PC-3 (cell line): ENCODE measurements at regions not wholly inside any gene's neighbourhood (a gene's known extent, or its start where the extent isn't known, plus 50 kb on each side); places are given as distances from the start of the nearest gene placed in this dataset.

Source experiments
- ATAC-seq: fragments of 200-7000 bp; cut with Tn5 transposase; 2 replicates; pipeline ENCODE4 v1.9.1; 2020; ENCODE audit warnings: mild to moderate bottlenecking, moderate library complexity
- BruUV-seq: library from RNA; stranded (reverse); fragments of 400-500 nt; replicated peaks from 2 replicates; lab custom pipeline; 2021; lab: Mats Ljungman, UMichigan
- CTCF ChIA-PET: fragments of 300-600 bp; sonication (Branson Sonifier 250); formaldehyde crosslinking; loops from one replicate; lab custom pipeline; 2022; ENCODE audit warnings: antibody characterized with exemption; lab: Charles Lee
- POLR2A ChIA-PET: fragments of 300-600 bp; sonication (Branson Sonifier 250); formaldehyde crosslinking; loops from one replicate; lab custom pipeline; 2022; ENCODE audit warnings: antibody characterized with exemption; ENCODE audit not compliant: unreplicated experiment; lab: Charles Lee
- DNase-seq: peaks from one replicate; pipeline ENCODE4 v3.0.0-alpha.2; 2015
- H2AFZ ChIP-seq: fragments of 300-600 bp; sonication (generic); 2 replicates; pipeline ENCODE4 v1.6.0; 2016; ENCODE audit warnings: antibody characterized with exemption, low read length
- H3F3A ChIP-seq: fragments of 300-600 bp; sonication (generic); one replicate; pipeline ENCODE4 v1.6.0; 2017; ENCODE audit warnings: antibody characterized with exemption, low read length, control low read depth, mild to moderate bottlenecking; ENCODE audit not compliant: unreplicated experiment
- H3K27ac ChIP-seq: fragments of 300-600 bp; sonication (generic); 2 replicates; pipeline ENCODE4 v1.5.1; 2016; ENCODE audit warnings: mild to moderate bottlenecking, low read length
- H3K27me3 ChIP-seq: fragments of 300-600 bp; sonication (generic); 2 replicates; pipeline ENCODE4 v1.6.1; 2016; ENCODE audit warnings: low read length, mixed read lengths
- H3K36me3 ChIP-seq: fragments of 300-600 bp; sonication (generic); 2 replicates; pipeline ENCODE4 v1.6.1; 2016; ENCODE audit warnings: low read depth, mixed run types, low read length, mixed read lengths
- H3K4me1 ChIP-seq: fragments of 300-600 bp; sonication (generic); 2 replicates; pipeline ENCODE4 v1.5.1; 2016; ENCODE audit warnings: low read length; ENCODE audit not compliant: insufficient read depth
- H3K4me2 ChIP-seq: fragments of 300-600 bp; sonication (generic); 2 replicates; pipeline ENCODE4 v1.6.0; 2016; ENCODE audit warnings: low read length
- H3K4me3 ChIP-seq: fragments of 300-600 bp; sonication (generic); 2 replicates; pipeline ENCODE4 v1.5.1; 2016; ENCODE audit warnings: mild to moderate bottlenecking, low read length, mixed read lengths
- H3K79me2 ChIP-seq: fragments of 300-600 bp; sonication (generic); 2 replicates; pipeline ENCODE4 v1.6.1; 2017; ENCODE audit warnings: low read length, mixed read lengths
- H3K9ac ChIP-seq: fragments of 300-600 bp; sonication (generic); 2 replicates; pipeline ENCODE4 v1.6.0; 2016; ENCODE audit warnings: mild to moderate bottlenecking, low read length
- H3K9me2 ChIP-seq: fragments of 300-600 bp; sonication (generic); replicated peaks from 2 replicates; pipeline ENCODE4 v1.6.1; 2016; ENCODE audit warnings: mixed run types, low read length, mixed read lengths
- H3K9me3 ChIP-seq: fragments of 300-600 bp; sonication (generic); 2 replicates; pipeline ENCODE4 v1.6.1; 2016; ENCODE audit warnings: low read length, mixed read lengths
- H4K20me1 ChIP-seq: fragments of 300-600 bp; sonication (generic); 2 replicates; pipeline ENCODE4 v1.6.1; 2016; ENCODE audit warnings: low read length, mixed read lengths
- CTCF ChIP-seq: fragments of 300-600 bp; sonication (generic); conservative IDR thresholded peaks from 2 replicates; pipeline ENCODE4 v1.5.1; 2017; ENCODE audit warnings: antibody characterized with exemption, low read depth, mild to moderate bottlenecking, low read length
- EZH2 ChIP-seq: fragments of 300-600 bp; sonication (generic); IDR thresholded peaks from one replicate; pipeline ENCODE4 v1.6.1; 2017; ENCODE audit warnings: antibody characterized with exemption, mild to moderate bottlenecking, low read length; ENCODE audit not compliant: unreplicated experiment
- EZH2phosphoT487 ChIP-seq: fragments of 300-600 bp; sonication (generic); IDR thresholded peaks from 2 replicates; pipeline ENCODE4 v1.6.1; 2018; ENCODE audit warnings: mild to moderate bottlenecking, antibody characterized with exemption, low read length, borderline replicate concordance
- intact Hi-C: fragments of 100-400 bp; cut with micrococcal nuclease; formaldehyde crosslinking; loops from 2 replicates; pipeline ENCODE4 v1.9.0; 2023

GRCh38 chrX:8288590-8288989 is 117.5 kb upstream of the VCX2 start:
- DNase-seq (peak; percentile 67), ATAC-seq (peak; percentile 50; the same call in 1 of the 2 replicates)
- Histone ChIP-seq H4K20me1 (no peaks in the 10 kb centered on the region), H3F3A (no peaks in the 10 kb centered on the region), H3K27me3 (no peaks in the 10 kb centered on the region), H3K27ac (peak overlapping the region; percentile 58), H3K36me3 (no peaks in the 10 kb centered on the region), H3K4me2 (peak overlapping the region; percentile 28; the same call in 1 of the 2 replicates), H3K9me3 (no peaks in the 10 kb centered on the region), H3K9me2 (no peaks in the 10 kb centered on the region), H2AFZ (no peak overlapping the region), H3K79me2 (no peaks in the 10 kb centered on the region), H3K9ac (no peak overlapping the region), H3K4me3 (no peak overlapping the region), H3K4me1 (peaks cover 15% of the 10 kb centered on the region)
- BruUV-seq: no TSS peak
- POLR2A ChIA-PET: no interaction called here
- CTCF ChIA-PET: no interaction called here
- TF ChIP-seq CTCF: no peak
- TF ChIP-seq EZH2phosphoT487: no peak
- TF ChIP-seq EZH2: no peak
- intact Hi-C loops: no loop called here

- TF ChIP-seq EZH2phosphoT487: no peak
- TF ChIP-seq EZH2: no peak
- TF ChIP-seq CTCF: no peak
- ChIA-PET CTCF (no interaction called here), POLR2A (no interaction called here)
- Histone ChIP-seq H3K27ac (peak overlapping the region; percentile 58), H3K27me3 (no peaks in the 10 kb centered on the region), H4K20me1 (no peaks in the 10 kb centered on the region), H3K4me2 (no peak overlapping the region), H3K79me2 (no peaks in the 10 kb centered on the region), H3K9me3 (no peaks in the 10 kb centered on the region), H3K4me1 (peaks cover 15% of the 10 kb centered on the region), H2AFZ (no peak overlapping the region), H3K9me2 (no peaks in the 10 kb centered on the region), H3F3A (no peaks in the 10 kb centered on the region), H3K9ac (no peak overlapping the region), H3K4me3 (no peak overlapping the region), H3K36me3 (no peaks in the 10 kb centered on the region)
- BruUV-seq: no TSS peak
- intact Hi-C loops: no loop called here
- DNase-seq (peak; percentile 26), ATAC-seq (no peak)
Measured at GRCh38 chrX:8289523-8289922, 118.5 kb upstream of the VCX2 start.

- BruUV-seq: no TSS peak
- no peak for ATAC-seq
- POLR2A ChIA-PET: no interaction called here
Measured at GRCh38 chrX:8297766-8298165, 126.7 kb upstream of the VCX2 start.

More at GRCh38 chrX:8297766-8298165, 126.7 kb upstream of the VCX2 start:
- Histone ChIP-seq H3F3A (no peaks in the 10 kb centered on the region), H4K20me1 (no peaks in the 10 kb centered on the region), H3K27ac (no peak overlapping the region), H3K9me3 (no peaks in the 10 kb centered on the region), H3K4me1 (no peaks in the 10 kb centered on the region), H3K9me2 (no peaks in the 10 kb centered on the region), H3K36me3 (no peaks in the 10 kb centered on the region), H3K79me2 (no peaks in the 10 kb centered on the region), H3K4me2 (no peak overlapping the region), H2AFZ (no peak overlapping the region), H3K27me3 (no peaks in the 10 kb centered on the region), H3K4me3 (no peak overlapping the region), H3K9ac (no peak overlapping the region)
- peak; percentile 22 for DNase-seq
- CTCF ChIA-PET: no interaction called here
- intact Hi-C loops: no loop called here
- TF ChIP-seq EZH2 (no peak), CTCF (no peak), EZH2phosphoT487 (no peak)
